IPS-15b (cell line): ENCODE measurements at regions not wholly inside any gene's neighbourhood (a gene's known extent, or its start where the extent isn't known, plus 50 kb on each side); places are given as distances from the start of the nearest gene placed in this dataset.
"Not testable (repeated sequence)": the region's sequence is repeated elsewhere in the genome, so short reads cannot be mapped to it uniquely, and the experiment has no call there.

Experiments
- H3K27me3 ChIP-seq: one replicate; pipeline ENCODE4 v1.6.1; 2013; ENCODE audit warnings: low read length; ENCODE audit not compliant: control insufficient read depth, insufficient read depth
- H3K36me3 ChIP-seq: one replicate; pipeline ENCODE4 v1.6.1; 2013; ENCODE audit warnings: low read length; ENCODE audit not compliant: control insufficient read depth, insufficient read depth
- H3K4me1 ChIP-seq: one replicate; pipeline ENCODE4 v1.6.1; 2013; ENCODE audit warnings: mild to moderate bottlenecking, low read length; ENCODE audit not compliant: control insufficient read depth, insufficient read depth
- H3K4me3 ChIP-seq: one replicate; pipeline ENCODE4 v1.5.1; 2013; ENCODE audit warnings: low read depth, low read length
- H3K9ac ChIP-seq: one replicate; pipeline ENCODE4 v1.6.1; 2013; ENCODE audit warnings: low read depth, mild to moderate bottlenecking, low read length
- H3K9me3 ChIP-seq: one replicate; pipeline ENCODE4 v1.6.1; 2013; ENCODE audit warnings: mild to moderate bottlenecking, low read length; ENCODE audit not compliant: control insufficient read depth, insufficient read depth

GRCh38 chr5:124986667-124987066 lies 240.2 kb upstream of the ZNF608 start:
- Histone ChIP-seq H3K4me3 (no peak overlapping the region), H3K9me3 (no peaks in the 10 kb centered on the region), H3K4me1 (no peaks in the 10 kb centered on the region), H3K9ac (no peak overlapping the region), H3K27me3 (no peaks in the 10 kb centered on the region), H3K36me3 (no peaks in the 10 kb centered on the region)

- not testable (repeated sequence) for H3K4me1 ChIP-seq, H3K9ac ChIP-seq, H3K4me3 ChIP-seq, H3K36me3 ChIP-seq, H3K9me3 ChIP-seq, H3K27me3 ChIP-seq
Measured at GRCh38 chr5:124987786-124988185, 241.3 kb upstream of the ZNF608 start.

GRCh38 chr5:124990723-124991122 lies 244.3 kb upstream of the ZNF608 start:
- H3K9me3 ChIP-seq = no peaks in the 10 kb centered on the region
- no peak overlapping the region for H3K9ac ChIP-seq
- H3K27me3 ChIP-seq = no peaks in the 10 kb centered on the region
- H3K4me1 ChIP-seq = peaks cover under 1% of the 10 kb centered on the region
- H3K4me3 ChIP-seq = no peak overlapping the region
- no peaks in the 10 kb centered on the region for H3K36me3 ChIP-seq

- H3K27me3 ChIP-seq = no peaks in the 10 kb centered on the region
- no peak overlapping the region for H3K9ac ChIP-seq
- no peaks in the 10 kb centered on the region for H3K36me3 ChIP-seq
- no peaks in the 10 kb centered on the region for H3K9me3 ChIP-seq
- peaks cover 17% of the 10 kb centered on the region for H3K4me1 ChIP-seq
- no peak overlapping the region for H3K4me3 ChIP-seq
Measured at GRCh38 chr5:124995421-124995820, 249.0 kb upstream of the ZNF608 start.

GRCh38 chr5:124996023-124996763 lies 249.8 kb upstream of the ZNF608 start:
- Histone ChIP-seq H3K36me3 (no peaks in the 10 kb centered on the region), H3K27me3 (no peaks in the 10 kb centered on the region), H3K9me3 (no peaks in the 10 kb centered on the region), H3K4me1 (peaks cover 17% of the 10 kb centered on the region), H3K9ac (no peak overlapping the region), H3K4me3 (no peak overlapping the region)

- Histone ChIP-seq H3K9me3 (no peaks in the 10 kb centered on the region), H3K9ac (no peak overlapping the region), H3K4me3 (no peak overlapping the region), H3K36me3 (no peaks in the 10 kb centered on the region), H3K27me3 (no peaks in the 10 kb centered on the region), H3K4me1 (peaks cover 17% of the 10 kb centered on the region)
Measured at GRCh38 chr5:124996764-124997077, 250.3 kb upstream of the ZNF608 start.

- Histone ChIP-seq H3K36me3 (no peaks in the 10 kb centered on the region), H3K9me3 (no peaks in the 10 kb centered on the region), H3K4me1 (peaks cover 20% of the 10 kb centered on the region), H3K9ac (no peak overlapping the region), H3K27me3 (no peaks in the 10 kb centered on the region), H3K4me3 (no peak overlapping the region)
Measured at GRCh38 chr5:124997186-124997893, 250.9 kb upstream of the ZNF608 start.

- peaks cover 29% of the 10 kb centered on the region for H3K4me1 ChIP-seq
- H3K27me3 ChIP-seq = no peaks in the 10 kb centered on the region
- no peak overlapping the region for H3K4me3 ChIP-seq
- H3K9ac ChIP-seq = no peak overlapping the region
- no peaks in the 10 kb centered on the region for H3K9me3 ChIP-seq
- no peaks in the 10 kb centered on the region for H3K36me3 ChIP-seq
Measured at GRCh38 chr5:124998520-124998919, 252.1 kb upstream of the ZNF608 start.

- H3K4me1 ChIP-seq = peaks cover 41% of the 10 kb centered on the region
- no peaks in the 10 kb centered on the region for H3K9me3 ChIP-seq
- H3K9ac ChIP-seq = no peak overlapping the region
- H3K36me3 ChIP-seq = no peaks in the 10 kb centered on the region
- no peaks in the 10 kb centered on the region for H3K27me3 ChIP-seq
- H3K4me3 ChIP-seq = no peak overlapping the region
Measured at GRCh38 chr5:125002727-125003598, 256.5 kb upstream of the ZNF608 start.

GRCh38 chr5:125004009-125004408 lies 257.6 kb upstream of the ZNF608 start:
- no peak overlapping the region for H3K4me3 ChIP-seq
- H3K4me1 ChIP-seq = peaks cover 41% of the 10 kb centered on the region
- no peaks in the 10 kb centered on the region for H3K9me3 ChIP-seq
- no peaks in the 10 kb centered on the region for H3K36me3 ChIP-seq
- H3K27me3 ChIP-seq = no peaks in the 10 kb centered on the region
- H3K9ac ChIP-seq = no peak overlapping the region

- no peak overlapping the region for H3K4me3 ChIP-seq
- H3K27me3 ChIP-seq = no peaks in the 10 kb centered on the region
- H3K9me3 ChIP-seq = no peaks in the 10 kb centered on the region
- no peaks in the 10 kb centered on the region for H3K36me3 ChIP-seq
- no peak overlapping the region for H3K9ac ChIP-seq
- peaks cover 41% of the 10 kb centered on the region for H3K4me1 ChIP-seq
Measured at GRCh38 chr5:125005266-125005665, 258.8 kb upstream of the ZNF608 start.
